Vagina (tissue), 2 donors: ENCODE measurements at regions not wholly inside any gene's neighbourhood (a gene's known extent, or its start where the extent isn't known, plus 50 kb on each side); places are given as distances from the start of the nearest gene placed in this dataset.

Experiments
- DNase-seq, 2 donors: peaks; one replicate each; pipeline ENCODE4 v3.0.0-alpha.2; 2017; ENCODE audit errors: extremely low spot score in 2 of 2
- H3K27ac ChIP-seq: fragments of 200-600 bp; sonication (generic); one replicate; pipeline ENCODE4 v1.5.1; 2019
- H3K27me3 ChIP-seq: fragments of 200-600 bp; sonication (generic); one replicate; pipeline ENCODE4 v1.5.1; 2019
- H3K36me3 ChIP-seq, 2 donors: fragments of 200-600 bp; sonication (generic); one replicate each; pipeline ENCODE4 v1.5.1; 2017 to 2019
- H3K4me1 ChIP-seq: fragments of 200-600 bp; sonication (generic); one replicate; pipeline ENCODE4 v1.5.1; 2019
- H3K4me3 ChIP-seq, 2 donors: fragments of 200-600 bp; sonication (generic); 1 replicate in 1 of 2; 2 replicates in 1 of 2; pipeline ENCODE4 v1.5.1; 2016 to 2019
- H3K9me3 ChIP-seq: fragments of 200-600 bp; sonication (generic); one replicate; pipeline ENCODE4 v1.5.1; 2019
- CTCF ChIP-seq, 3 experiments: fragments of 450-650 bp in 2 of 3; fragments of 200-600 bp in 1 of 3; sonication (generic) in 1 of 3; IDR thresholded peaks; one replicate each; pipeline ENCODE4 v1.5.1; 2017 to 2019; ENCODE audit warnings: antibody characterized with exemption in 3 of 3, mild to moderate bottlenecking in 2 of 3, moderate library complexity in 2 of 3
- POLR2A ChIP-seq, 2 donors: fragments of 450-650 bp; IDR thresholded peaks; one replicate each; pipeline ENCODE4 v1.6.1; 2017; ENCODE audit warnings: antibody characterized with exemption in 2 of 2, mild to moderate bottlenecking in 2 of 2, moderate library complexity in 2 of 2
- POLR2AphosphoS5 ChIP-seq, 2 donors: sonication (generic); formaldehyde crosslinking; IDR thresholded peaks; one replicate each; pipeline ENCODE4 v1.9.0; 2017; ENCODE audit warnings: antibody characterized with exemption in 2 of 2, mild to moderate bottlenecking in 2 of 2, low read depth in 1 of 2; ENCODE audit not compliant: insufficient read depth in 1 of 2
- intact Hi-C: fragments of 100-400 bp; cut with DNase I; formaldehyde crosslinking; loops from one replicate; pipeline ENCODE4 v1.15.1; 2023

- DNase-seq: no peak
- intact Hi-C loops: no loop called here
- Histone ChIP-seq H3K9me3 (no peaks in the 10 kb centered on the region), H3K4me3 (no peak overlapping the region), H3K27me3 (no peaks in the 10 kb centered on the region), H3K36me3 (no peaks in the 10 kb centered on the region), H3K4me1 (no peaks in the 10 kb centered on the region), H3K27ac (no peak overlapping the region)
- TF ChIP-seq CTCF (IDR thresholded peaks at IDR 0.05) (no peak), POLR2A (IDR thresholded peaks at IDR 0.05) (no peak), POLR2AphosphoS5 (IDR thresholded peaks at IDR 0.05; ENCODE audit: insufficient read depth in 1 of 2, low read depth in 1 of 2) (no peak)
Measured at GRCh38 chr11:15493066-15493465, 378.3 kb downstream of the INSC start.

DNA sequence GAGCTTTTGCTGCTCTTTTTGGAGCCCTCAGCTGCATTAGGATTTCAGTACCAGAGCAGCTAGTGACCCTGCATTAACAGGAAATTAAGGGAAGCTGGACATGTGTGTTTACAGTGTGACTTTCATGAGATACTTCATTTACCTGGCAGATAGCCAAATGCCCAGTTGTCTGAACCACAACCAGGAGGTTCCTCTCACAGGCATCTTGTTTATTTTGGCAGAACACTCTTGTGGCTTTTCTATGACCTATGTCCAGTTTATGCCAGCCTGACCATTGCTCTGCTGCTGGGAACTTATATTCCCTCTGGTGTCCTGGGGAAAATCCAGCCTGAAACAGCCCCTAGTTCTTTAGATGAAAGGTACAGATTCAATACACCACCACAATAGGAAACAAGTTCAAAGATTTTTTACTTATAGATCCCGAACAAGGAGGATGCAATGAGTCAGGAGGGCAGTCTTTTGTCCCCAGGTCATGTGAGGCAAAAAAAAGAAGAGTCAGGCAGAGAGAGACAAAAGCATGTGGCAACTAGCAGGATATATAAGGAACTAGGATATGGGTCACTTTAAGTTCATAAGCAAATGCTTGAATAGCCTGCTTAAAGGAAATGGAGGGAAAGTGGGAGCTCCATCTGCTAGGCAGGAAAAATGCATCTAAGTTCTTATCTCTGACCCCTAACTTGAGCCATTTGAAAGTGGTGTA is 379.3 kb downstream of the INSC start:
- no peaks in the 10 kb centered on the region for H3K4me1 ChIP-seq
- no peak for DNase-seq
- no peaks in the 10 kb centered on the region for H3K9me3 ChIP-seq
- no peak overlapping the region for H3K4me3 ChIP-seq
- H3K36me3 ChIP-seq: no peaks in the 10 kb centered on the region
- intact Hi-C loops: no loop called here
- no peaks in the 10 kb centered on the region for H3K27me3 ChIP-seq
- TF ChIP-seq POLR2AphosphoS5 (IDR thresholded peaks at IDR 0.05; ENCODE audit: insufficient read depth in 1 of 2, low read depth in 1 of 2) (no peak), POLR2A (IDR thresholded peaks at IDR 0.05) (no peak), CTCF (IDR thresholded peaks at IDR 0.05) (no peak)
- no peak overlapping the region for H3K27ac ChIP-seq

- Histone ChIP-seq H3K4me1 (no peaks in the 10 kb centered on the region), H3K36me3 (no peaks in the 10 kb centered on the region), H3K27me3 (no peaks in the 10 kb centered on the region), H3K4me3 (no peak overlapping the region), H3K27ac (no peak overlapping the region), H3K9me3 (no peaks in the 10 kb centered on the region)
- intact Hi-C loops: no loop called here
- TF ChIP-seq CTCF (IDR thresholded peaks at IDR 0.05) (no peak), POLR2AphosphoS5 (IDR thresholded peaks at IDR 0.05; ENCODE audit: insufficient read depth in 1 of 2, low read depth in 1 of 2) (no peak), POLR2A (IDR thresholded peaks at IDR 0.05) (no peak)
- DNase-seq: no peak
Measured at GRCh38 chr11:15494740-15495139, 380.0 kb downstream of the INSC start.

DNA sequence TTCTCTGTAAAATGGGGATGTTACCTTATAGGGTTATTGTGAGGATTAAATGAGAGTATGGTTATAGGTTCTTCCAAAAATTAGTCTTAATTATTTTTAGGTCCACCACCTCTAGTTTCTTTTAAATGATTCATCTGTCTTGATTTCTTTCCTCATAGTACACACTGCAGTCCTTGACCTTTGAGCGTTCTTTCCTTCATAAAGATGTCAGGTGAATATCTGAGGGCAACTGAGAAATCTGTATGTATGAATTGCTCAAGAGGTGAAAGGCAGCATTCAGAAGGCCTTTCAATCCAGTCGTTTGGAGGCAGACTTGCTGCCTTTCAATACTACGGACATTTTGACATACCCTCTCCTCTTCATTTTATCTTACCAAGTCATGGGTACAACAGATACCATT is 380.7 kb downstream of the INSC start:
- Histone ChIP-seq H3K27ac (no peak overlapping the region), H3K27me3 (no peaks in the 10 kb centered on the region), H3K4me3 (no peak overlapping the region), H3K9me3 (no peaks in the 10 kb centered on the region), H3K4me1 (no peaks in the 10 kb centered on the region), H3K36me3 (no peaks in the 10 kb centered on the region)
- no peak for DNase-seq
- intact Hi-C loops: no loop called here
- TF ChIP-seq POLR2AphosphoS5 (IDR thresholded peaks at IDR 0.05; ENCODE audit: insufficient read depth in 1 of 2, low read depth in 1 of 2): no peak

GRCh38 chr11:15497366-15497765 is 382.6 kb downstream of the INSC start:
- Histone ChIP-seq H3K27me3 (no peaks in the 10 kb centered on the region), H3K4me3 (no peak overlapping the region), H3K27ac (no peak overlapping the region), H3K9me3 (no peaks in the 10 kb centered on the region), H3K4me1 (no peaks in the 10 kb centered on the region), H3K36me3 (no peaks in the 10 kb centered on the region)
- no peak for TF ChIP-seq POLR2AphosphoS5 (IDR thresholded peaks at IDR 0.05; ENCODE audit: insufficient read depth in 1 of 2, low read depth in 1 of 2)
- TF ChIP-seq POLR2A (IDR thresholded peaks at IDR 0.05): no peak
- TF ChIP-seq CTCF (IDR thresholded peaks at IDR 0.05): no peak
- DNase-seq: no peak
- intact Hi-C loops: no loop called here
